HEK293 (cell line): ENCODE measurements at regions not wholly inside any gene's neighbourhood (a gene's known extent, or its start where the extent isn't known, plus 50 kb on each side); places are given as distances from the start of the nearest gene placed in this dataset.

Source experiments
- CTCF ChIA-PET: fragments of 350-600 bp; formaldehyde crosslinking; extraction: SDS; loops from one replicate; lab custom pipeline; 2021; ENCODE audit warnings: antibody characterized with exemption; lab: Yijun Ruan, JAX
- POLR2A ChIA-PET: fragments of 300-600 bp; formaldehyde crosslinking; extraction: SDS; loops from one replicate; lab custom pipeline; 2020; ENCODE audit warnings: antibody characterized with exemption, inconsistent platforms; lab: Yijun Ruan, JAX
- H3K27ac ChIP-seq: fragments of 200-500 bp; sonication (Bioruptor generic); 2 replicates; pipeline ENCODE4 v1.5.1; 2014; ENCODE audit warnings: low read depth, low read length, control low read depth, inconsistent platforms; ENCODE audit errors: extremely low read depth
- H3K36me3 ChIP-seq, 2 experiments: fragments of 200-500 bp in 1 of 2; sonication (Bioruptor generic) in 1 of 2; 1 replicate in 1 of 2; 2 replicates in 1 of 2; pipeline ENCODE4 v1.5.1; 2014 to 2017; ENCODE audit warnings: inconsistent platforms in 2 of 2, low read length in 2 of 2; ENCODE audit not compliant: control insufficient read depth in 2 of 2, insufficient read depth in 1 of 2
- H3K4me1 ChIP-seq: fragments of 200-500 bp; sonication (Bioruptor generic); 2 replicates; pipeline ENCODE4 v1.5.1; 2014; ENCODE audit warnings: mild to moderate bottlenecking, low read length, inconsistent platforms; ENCODE audit not compliant: control insufficient read depth, insufficient read depth
- H3K4me3 ChIP-seq: 2 replicates; pipeline ENCODE4 v1.5.1; 2011; ENCODE audit warnings: low read depth, mild to moderate bottlenecking, control low read depth, low read length, moderate library complexity
- H3K9me3 ChIP-seq: fragments of 200-500 bp; sonication (Bioruptor generic); 2 replicates; pipeline ENCODE4 v1.5.1; 2014; ENCODE audit warnings: low read depth, low read length, inconsistent platforms; ENCODE audit not compliant: control insufficient read depth, insufficient read depth
- GFI1B ChIP-seq: fragments of 450-650 bp; formaldehyde crosslinking; IDR thresholded peaks from 2 replicates; pipeline ENCODE4 v1.5.1; 2016; ENCODE audit warnings: missing biosample characterization, missing genetic modification characterization
- IKZF3 ChIP-seq: fragments of 450-650 bp; IDR thresholded peaks from 2 replicates; pipeline ENCODE4 v1.5.0; 2018; ENCODE audit warnings: missing biosample characterization, mild to moderate bottlenecking, missing genetic modification characterization, moderate library complexity
- KLF10 ChIP-seq: fragments of 450-650 bp; IDR thresholded peaks from 2 replicates; pipeline ENCODE4 v1.5.1; 2018; ENCODE audit warnings: missing biosample characterization, mild to moderate bottlenecking, missing genetic modification characterization
- MYNN ChIP-seq: fragments of 450-650 bp; formaldehyde crosslinking; IDR thresholded peaks from 2 replicates; pipeline ENCODE4 v1.5.1; 2016; ENCODE audit warnings: missing biosample characterization, missing genetic modification characterization, borderline replicate concordance
- MZF1 ChIP-seq: fragments of 450-650 bp; formaldehyde crosslinking; IDR thresholded peaks from 2 replicates; pipeline ENCODE4 v1.5.1; 2017; ENCODE audit warnings: missing biosample characterization, missing genetic modification characterization, borderline replicate concordance
- PBX3 ChIP-seq: sonication (generic); formaldehyde crosslinking; IDR thresholded peaks from 2 replicates; pipeline ENCODE4 v1.8.1; 2022; ENCODE audit warnings: mild to moderate bottlenecking, moderate library complexity, missing genetic modification reagents
- PRDM4 ChIP-seq: fragments of 450-650 bp; formaldehyde crosslinking; IDR thresholded peaks from 2 replicates; pipeline ENCODE4 v1.5.1; 2017; ENCODE audit warnings: missing biosample characterization, missing genetic modification characterization
- SP2 ChIP-seq: fragments of 450-650 bp; formaldehyde crosslinking; IDR thresholded peaks from 2 replicates; pipeline ENCODE4 v1.5.1; 2016; ENCODE audit warnings: missing biosample characterization, missing genetic modification characterization
- TRIM28 ChIP-seq: IDR thresholded peaks from 2 replicates; pipeline ENCODE4 v1.6.1; 2011; ENCODE audit warnings: low read length, control low read depth, borderline replicate concordance
- ZBTB10 ChIP-seq: fragments of 450-650 bp; formaldehyde crosslinking; IDR thresholded peaks from 2 replicates; pipeline ENCODE4 v1.5.1; 2016; ENCODE audit warnings: missing biosample characterization, missing genetic modification characterization
- ZBTB48 ChIP-seq: fragments of 450-650 bp; formaldehyde crosslinking; IDR thresholded peaks from 2 replicates; pipeline ENCODE4 v1.5.1; 2016; ENCODE audit warnings: missing biosample characterization, missing genetic modification characterization
- ZIC2 ChIP-seq: fragments of 450-650 bp; formaldehyde crosslinking; IDR thresholded peaks from 2 replicates; pipeline ENCODE4 v1.5.1; 2016; ENCODE audit warnings: missing biosample characterization, missing genetic modification characterization
- ZNF133 ChIP-seq: fragments of 450-650 bp; formaldehyde crosslinking; IDR thresholded peaks from 2 replicates; pipeline ENCODE4 v1.5.1; 2016; ENCODE audit warnings: missing biosample characterization, missing genetic modification characterization
- ZNF140 ChIP-seq: fragments of 450-650 bp; formaldehyde crosslinking; IDR thresholded peaks from 2 replicates; pipeline ENCODE4 v1.5.1; 2016; ENCODE audit warnings: missing biosample characterization, missing genetic modification characterization
- ZNF19 ChIP-seq: fragments of 450-650 bp; formaldehyde crosslinking; IDR thresholded peaks from 2 replicates; pipeline ENCODE4; 2016; ENCODE audit warnings: missing biosample characterization, missing genetic modification characterization, low read depth
- ZNF202 ChIP-seq: fragments of 450-650 bp; formaldehyde crosslinking; IDR thresholded peaks from 2 replicates; pipeline ENCODE4 v1.5.1; 2016; ENCODE audit warnings: missing biosample characterization, missing genetic modification characterization, borderline replicate concordance
- ZNF214 ChIP-seq: fragments of 450-650 bp; formaldehyde crosslinking; IDR thresholded peaks from 2 replicates; pipeline ENCODE4 v1.5.1; 2017; ENCODE audit warnings: missing biosample characterization, mild to moderate bottlenecking, missing genetic modification characterization, borderline replicate concordance
- ZNF362 ChIP-seq: fragments of 450-650 bp; formaldehyde crosslinking; IDR thresholded peaks from 2 replicates; pipeline ENCODE4 v1.5.1; 2016; ENCODE audit warnings: missing biosample characterization, missing genetic modification characterization
- ZNF558 ChIP-seq: fragments of 450-650 bp; formaldehyde crosslinking; IDR thresholded peaks from 2 replicates; pipeline ENCODE4 v1.5.1; 2016; ENCODE audit warnings: missing biosample characterization, missing genetic modification characterization
- ZNF571 ChIP-seq: fragments of 450-650 bp; formaldehyde crosslinking; IDR thresholded peaks from 2 replicates; pipeline ENCODE4 v1.5.0; 2017; ENCODE audit warnings: missing biosample characterization, missing genetic modification characterization
- ZNF596 ChIP-seq: fragments of 450-650 bp; IDR thresholded peaks from 2 replicates; pipeline ENCODE4 v1.5.0; 2018; ENCODE audit warnings: missing biosample characterization, mild to moderate bottlenecking, missing genetic modification characterization, moderate library complexity
- ZNF639 ChIP-seq: fragments of 450-650 bp; formaldehyde crosslinking; IDR thresholded peaks from 2 replicates; pipeline ENCODE4 v1.5.1; 2016; ENCODE audit warnings: missing biosample characterization, missing genetic modification characterization
- ZNF660 ChIP-seq: fragments of 450-650 bp; IDR thresholded peaks from 2 replicates; pipeline ENCODE4 v1.5.1; 2018; ENCODE audit warnings: missing biosample characterization, mild to moderate bottlenecking, missing genetic modification characterization
- ZNF785 ChIP-seq: fragments of 450-650 bp; formaldehyde crosslinking; IDR thresholded peaks from 2 replicates; pipeline ENCODE4 v1.5.1; 2016; ENCODE audit warnings: missing biosample characterization, missing genetic modification characterization
- ZNF837 ChIP-seq: fragments of 450-650 bp; formaldehyde crosslinking; IDR thresholded peaks from 2 replicates; pipeline ENCODE4 v1.5.1; 2016; ENCODE audit warnings: missing biosample characterization, missing genetic modification characterization
- ZSCAN30 ChIP-seq: fragments of 450-650 bp; IDR thresholded peaks from 2 replicates; pipeline ENCODE4 v1.5.1; 2018; ENCODE audit warnings: missing biosample characterization, mild to moderate bottlenecking, missing genetic modification characterization, moderate library complexity
- ZXDB ChIP-seq: fragments of 450-650 bp; formaldehyde crosslinking; IDR thresholded peaks from 2 replicates; pipeline ENCODE4 v1.5.1; 2016; ENCODE audit warnings: missing biosample characterization, missing genetic modification characterization

- Histone ChIP-seq H3K4me3 (no peak overlapping the region), H3K27ac (no peak overlapping the region), H3K36me3 (no peaks in the 10 kb centered on the region), H3K4me1 (no peaks in the 10 kb centered on the region), H3K9me3 (no peaks in the 10 kb centered on the region)
- CTCF ChIA-PET = interaction anchor here (0.7 kb wide), 1 partner anchor 54 kb away, joined by 3 read pairs; no protein-coding TSS in a partner anchor
- POLR2A ChIA-PET = no interaction called here
- TF ChIP-seq ZNF596 (tag by site-specific recombination) = no peak
- TF ChIP-seq ZNF140 (tag by site-specific recombination) = no peak
- no peak for TF ChIP-seq ZNF214 (tag by site-specific recombination)
- no peak for TF ChIP-seq ZNF133 (tag by site-specific recombination)
- no peak for TF ChIP-seq IKZF3 (tag by site-specific recombination)
- TF ChIP-seq ZNF202 = no peak
- TF ChIP-seq KLF10 = no peak
- TF ChIP-seq ZNF362 (tag by site-specific recombination) = no peak
- no peak for TF ChIP-seq ZNF837 (tag by site-specific recombination)
- TF ChIP-seq ZNF571 (tag by site-specific recombination) = no peak
These were observed 258.2 kb upstream of the MAGI2 start for GRCh38 chr7:79711660-79712059.

- H3K9me3 ChIP-seq = no peaks in the 10 kb centered on the region
- H3K27ac ChIP-seq = no peak overlapping the region
- H3K36me3 ChIP-seq = no peaks in the 10 kb centered on the region
- CTCF ChIA-PET = no interaction called here
- no peaks in the 10 kb centered on the region for H3K4me1 ChIP-seq
- POLR2A ChIA-PET = interaction anchor here (1.5 kb wide), 1 partner anchor 257 kb away, joined by 3 read pairs; no protein-coding TSS in a partner anchor
- no peak overlapping the region for H3K4me3 ChIP-seq
- no peak for TF ChIP-seq ZNF660 (tag by site-specific recombination)
- no peak for TF ChIP-seq ZSCAN30
- no peak for TF ChIP-seq ZNF785 (tag by site-specific recombination)
- TF ChIP-seq ZNF639 (tag by site-specific recombination) = peak; percentile 59; the same call in 1 of the 2 replicates
- peak; percentile 55 for TF ChIP-seq ZIC2 (tag by site-specific recombination)
- TF ChIP-seq GFI1B (tag by site-specific recombination) = 0 out of 2 replicates have a peak, but pooled peaks have one; percentile 33
- 0 out of 2 replicates have a peak, but pooled peaks have one; percentile 25 for TF ChIP-seq PRDM4 (tag by site-specific recombination)
- TF ChIP-seq SP2 = no peak
- TF ChIP-seq MYNN (tag by site-specific recombination) = no peak
- TF ChIP-seq ZBTB10 (tag by site-specific recombination) = no peak
- no peak for TF ChIP-seq PBX3 (CRISPR knock-in tag)
- TF ChIP-seq ZBTB48 = no peak
- peak; percentile 30; the same call in 1 of the 2 replicates for TF ChIP-seq ZXDB
- peak; percentile 40; the same call in 1 of the 2 replicates for TF ChIP-seq MZF1 (tag by site-specific recombination)
- TF ChIP-seq ZNF19 (tag by site-specific recombination) = no peak
- TF ChIP-seq TRIM28 = no peak; the same call in 1 of the 2 replicates
- no peak for TF ChIP-seq ZNF558 (tag by site-specific recombination)
These were observed 256.3 kb upstream of the MAGI2 start for GRCh38 chr7:79709574-79710409.
